GM12878 (cell line): ENCODE measurements at regions not wholly inside any gene's neighbourhood (a gene's known extent, or its start where the extent isn't known, plus 50 kb on each side); places are given as distances from the start of the nearest gene placed in this dataset.

Experiments used
- ATAC-seq: fragments of 200-7000 bp; cut with Tn5 transposase; 3 replicates; pipeline ENCODE4 v1.9.1; 2020; ENCODE audit warnings: mild to moderate bottlenecking, moderate library complexity
- BruUV-seq: library from RNA; stranded (reverse); fragments of 400-500 nt; replicated peaks from 2 replicates; lab custom pipeline; 2021; lab: Mats Ljungman, UMichigan
- CTCF ChIA-PET: fragments of 300-600 bp; sonication (Branson Sonifier 250); formaldehyde crosslinking; extraction: SDS; loops from one replicate; lab custom pipeline; 2021; ENCODE audit warnings: inconsistent platforms; lab: Yijun Ruan, JAX
- POLR2A ChIA-PET: fragments of 350-600 bp; formaldehyde crosslinking; extraction: SDS; loops from one replicate; lab custom pipeline; 2021; ENCODE audit warnings: inconsistent platforms; lab: Charles Lee
- RAD21 ChIA-PET: fragments of 300-600 bp; sonication (Branson Sonifier 250); formaldehyde crosslinking; loops from one replicate; lab custom pipeline; 2023; ENCODE audit warnings: antibody characterized with exemption; ENCODE audit not compliant: unreplicated experiment; lab: Charles Lee
- SMC1A ChIA-PET: fragments of 300-600 bp; sonication (Branson Sonifier 250); formaldehyde crosslinking; loops from one replicate; lab custom pipeline; 2023; ENCODE audit not compliant: unreplicated experiment, uncharacterized antibody; lab: Charles Lee
- DNase-seq: peaks from one replicate; pipeline ENCODE4 v3.0.0-alpha.2; 2011; ENCODE audit warnings: low read depth, low spot score
- FAIRE-seq: peaks from 3 replicates; lab custom pipeline; 2011; peaks lifted over from hg19 to GRCh38; lab: Jason Lieb, UNC
- H2AFZ ChIP-seq: 2 replicates; pipeline ENCODE4 v1.6.0; 2011; ENCODE audit warnings: low read depth, low read length, control low read depth; ENCODE audit not compliant: control insufficient read depth
- H3K27ac ChIP-seq: 2 replicates; pipeline ENCODE4 v1.5.1; 2011; ENCODE audit warnings: control low read depth; ENCODE audit not compliant: control insufficient read depth, insufficient read depth
- H3K27me3 ChIP-seq, 2 experiments: replicated peaks in 1 of 2; 2 replicates each; pipeline versions ENCODE4 v1.6.0 to v1.6.1; 2011; ENCODE audit warnings: low read length in 1 of 2; ENCODE audit not compliant: control insufficient read depth in 2 of 2, insufficient read depth in 2 of 2
- H3K36me3 ChIP-seq, 2 experiments: 2 replicates each; pipeline ENCODE4 v1.5.1; 2011; ENCODE audit warnings: low read length in 1 of 2; ENCODE audit not compliant: control insufficient read depth in 2 of 2, insufficient read depth in 2 of 2
- H3K4me1 ChIP-seq: 2 replicates; pipeline ENCODE4 v1.6.1; 2011; ENCODE audit warnings: mild to moderate bottlenecking, low read length, moderate library complexity, mixed read lengths; ENCODE audit not compliant: control insufficient read depth, insufficient read depth
- H3K4me2 ChIP-seq: 2 replicates; pipeline ENCODE4 v1.6.0; 2011; ENCODE audit warnings: control low read depth; ENCODE audit not compliant: control insufficient read depth, insufficient read depth
- H3K4me3 ChIP-seq: fragments of 200-600 bp; sonication (generic); 2 replicates; pipeline ENCODE4 v1.5.1; 2016
- H3K79me2 ChIP-seq: 2 replicates; pipeline ENCODE4 v1.6.0; 2011; ENCODE audit warnings: low read length; ENCODE audit not compliant: control insufficient read depth, insufficient read depth
- H3K9ac ChIP-seq: 2 replicates; pipeline ENCODE4 v1.8.0; 2011; ENCODE audit warnings: low read length, control low read depth, mixed read lengths; ENCODE audit not compliant: control insufficient read depth, insufficient read depth
- H3K9me3 ChIP-seq: replicated peaks from 3 replicates; pipeline ENCODE4 v1.5.1; 2011; ENCODE audit warnings: mild to moderate bottlenecking, low read length; ENCODE audit not compliant: control insufficient read depth, insufficient read depth
- H4K20me1 ChIP-seq: 2 replicates; pipeline ENCODE4 v1.6.0; 2011; ENCODE audit not compliant: control insufficient read depth, insufficient read depth
- BCL11A ChIP-seq: IDR thresholded peaks from 2 replicates; pipeline ENCODE4 v1.6.1; 2011; ENCODE audit warnings: low read depth, low read length
- MTA2 ChIP-seq: fragments of 450-650 bp; IDR thresholded peaks from 2 replicates; pipeline ENCODE4 v1.6.1; 2016; ENCODE audit warnings: low read depth, mild to moderate bottlenecking, moderate library complexity
- NFXL1 ChIP-seq: fragments of 450-650 bp; IDR thresholded peaks from 2 replicates; pipeline ENCODE4 v1.6.1; 2017; ENCODE audit warnings: antibody characterized with exemption, mild to moderate bottlenecking, borderline replicate concordance
- POLR2AphosphoS2 ChIP-seq: IDR thresholded peaks from 2 replicates; pipeline ENCODE4 v1.6.1; 2011; ENCODE audit warnings: low read depth, mild to moderate bottlenecking, low read length, improper control_type of control experiment, moderate library complexity
- RB1 ChIP-seq: fragments of 450-650 bp; formaldehyde crosslinking; IDR thresholded peaks from 2 replicates; pipeline ENCODE4 v1.6.1; 2017; ENCODE audit warnings: mild to moderate bottlenecking, borderline replicate concordance
- RCOR1 ChIP-seq: conservative IDR thresholded peaks from 2 replicates; pipeline ENCODE4 v1.6.1; 2012; ENCODE audit warnings: low read depth, low read length, improper control_type of control experiment
- SUPT20H ChIP-seq: IDR thresholded peaks from 2 replicates; pipeline ENCODE4 v1.6.1; 2011; ENCODE audit warnings: low read depth, mild to moderate bottlenecking, low read length, moderate library complexity, borderline replicate concordance; ENCODE audit not compliant: control insufficient read depth
- ZNF274 ChIP-seq: IDR thresholded peaks from one replicate; pipeline ENCODE4 v1.8.0; 2011; ENCODE audit not compliant: insufficient read length, insufficient read depth
- ZNF622 ChIP-seq: fragments of 450-650 bp; IDR thresholded peaks from 2 replicates; pipeline ENCODE4 v1.6.1; 2017; ENCODE audit warnings: mild to moderate bottlenecking, inconsistent platforms
- WGBS: methylation state at CpG from one replicate; pipeline ENCODE4 v1.1.6; 2016; ENCODE audit warnings: low lambda C conversion rate; ENCODE audit not compliant: insufficient replicate concordance, insufficient coverage; ENCODE audit errors: missing lambda C conversion rate; 5-methylcytosine and 5-hydroxymethylcytosine counted together
- in situ Hi-C: fragments of 300-500 bp; cut with MboI; formaldehyde crosslinking; loops from 9 replicates; pipeline ENCODE4 v1.14.3; 2018; ENCODE audit warnings: mixed read lengths
- intact Hi-C: fragments of 100-400 bp; cut with micrococcal nuclease; formaldehyde crosslinking; loops from one replicate; pipeline ENCODE4 v1.14.2; 2022; ENCODE audit not compliant: unreplicated experiment
- TF ChIP-seq, protein P1 (sequence below): IDR thresholded peaks from 2 replicates; pipeline ENCODE4 v1.6.1; 2012; ENCODE audit warnings: low read depth, low read length, improper control_type of control experiment
- TF ChIP-seq, protein P2 (sequence below): fragments of 450-650 bp; IDR thresholded peaks from 2 replicates; pipeline ENCODE4 v1.6.1; 2017; ENCODE audit warnings: mild to moderate bottlenecking, moderate library complexity
- TF ChIP-seq, protein P3 (sequence below): fragments of 450-650 bp; formaldehyde crosslinking; IDR thresholded peaks from 2 replicates; pipeline ENCODE4 v1.4.0; 2020; ENCODE audit warnings: mild to moderate bottlenecking, moderate library complexity

DNA sequence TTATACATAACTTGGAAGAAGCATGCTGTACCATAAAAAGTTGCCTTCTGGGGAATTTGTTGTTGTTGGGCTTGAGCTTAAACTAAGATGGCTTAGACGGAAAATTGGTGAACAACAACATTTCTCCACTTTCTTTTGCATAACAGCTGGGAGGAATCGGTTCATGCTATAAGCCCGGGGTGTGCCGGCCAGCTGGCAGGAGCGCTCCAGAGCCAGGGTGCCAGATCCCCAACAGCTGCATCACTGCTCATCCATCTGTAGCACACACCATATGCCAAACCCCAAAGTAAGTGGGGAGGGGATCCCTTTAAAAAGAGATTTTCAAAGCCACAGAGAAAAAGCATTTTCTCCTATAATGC is 419.5 kb upstream of the ARGLU1 start:
- ChIA-PET CTCF (no interaction called here), SMC1A (interaction anchor here (0.8 kb wide), 1 partner anchor 82 kb away, joined by 5 read pairs; no protein-coding TSS in a partner anchor), RAD21 (no interaction called here), POLR2A (no interaction called here)
- Histone ChIP-seq H3K36me3 (no peaks in the 10 kb centered on the region), H2AFZ (no peak overlapping the region), H3K27me3 (no peaks in the 10 kb centered on the region), H3K4me3 (no peak overlapping the region), H3K4me2 (no peak overlapping the region), H4K20me1 (no peaks in the 10 kb centered on the region), H3K27ac (no peak overlapping the region), H3K9me3 (no peaks in the 10 kb centered on the region), H3K9ac (no peak overlapping the region), H3K4me1 (no peaks in the 10 kb centered on the region), H3K79me2 (no peaks in the 10 kb centered on the region)
- no peak for DNase-seq
- intact Hi-C loops (no loop called here), in situ Hi-C loops (no loop called here)
- no peak for FAIRE-seq
- BruUV-seq, result no TSS peak
- ATAC-seq, result no peak
- 58% methylated on average over 5 of the region's 5 CpGs for WGBS
- TF ChIP-seq SUPT20H (no peak), ZNF274 (no peak), RCOR1 (no peak), RB1 (no peak), MTA2 (no peak), POLR2AphosphoS2 (no peak), ZNF622 (no peak), BCL11A (no peak), NFXL1 (no peak)
- TF ChIP-seq, protein P1, sequence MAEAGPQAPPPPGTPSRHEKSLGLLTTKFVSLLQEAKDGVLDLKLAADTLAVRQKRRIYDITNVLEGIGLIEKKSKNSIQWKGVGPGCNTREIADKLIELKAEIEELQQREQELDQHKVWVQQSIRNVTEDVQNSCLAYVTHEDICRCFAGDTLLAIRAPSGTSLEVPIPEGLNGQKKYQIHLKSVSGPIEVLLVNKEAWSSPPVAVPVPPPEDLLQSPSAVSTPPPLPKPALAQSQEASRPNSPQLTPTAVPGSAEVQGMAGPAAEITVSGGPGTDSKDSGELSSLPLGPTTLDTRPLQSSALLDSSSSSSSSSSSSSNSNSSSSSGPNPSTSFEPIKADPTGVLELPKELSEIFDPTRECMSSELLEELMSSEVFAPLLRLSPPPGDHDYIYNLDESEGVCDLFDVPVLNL, result no peak
- TF ChIP-seq, protein P2, sequence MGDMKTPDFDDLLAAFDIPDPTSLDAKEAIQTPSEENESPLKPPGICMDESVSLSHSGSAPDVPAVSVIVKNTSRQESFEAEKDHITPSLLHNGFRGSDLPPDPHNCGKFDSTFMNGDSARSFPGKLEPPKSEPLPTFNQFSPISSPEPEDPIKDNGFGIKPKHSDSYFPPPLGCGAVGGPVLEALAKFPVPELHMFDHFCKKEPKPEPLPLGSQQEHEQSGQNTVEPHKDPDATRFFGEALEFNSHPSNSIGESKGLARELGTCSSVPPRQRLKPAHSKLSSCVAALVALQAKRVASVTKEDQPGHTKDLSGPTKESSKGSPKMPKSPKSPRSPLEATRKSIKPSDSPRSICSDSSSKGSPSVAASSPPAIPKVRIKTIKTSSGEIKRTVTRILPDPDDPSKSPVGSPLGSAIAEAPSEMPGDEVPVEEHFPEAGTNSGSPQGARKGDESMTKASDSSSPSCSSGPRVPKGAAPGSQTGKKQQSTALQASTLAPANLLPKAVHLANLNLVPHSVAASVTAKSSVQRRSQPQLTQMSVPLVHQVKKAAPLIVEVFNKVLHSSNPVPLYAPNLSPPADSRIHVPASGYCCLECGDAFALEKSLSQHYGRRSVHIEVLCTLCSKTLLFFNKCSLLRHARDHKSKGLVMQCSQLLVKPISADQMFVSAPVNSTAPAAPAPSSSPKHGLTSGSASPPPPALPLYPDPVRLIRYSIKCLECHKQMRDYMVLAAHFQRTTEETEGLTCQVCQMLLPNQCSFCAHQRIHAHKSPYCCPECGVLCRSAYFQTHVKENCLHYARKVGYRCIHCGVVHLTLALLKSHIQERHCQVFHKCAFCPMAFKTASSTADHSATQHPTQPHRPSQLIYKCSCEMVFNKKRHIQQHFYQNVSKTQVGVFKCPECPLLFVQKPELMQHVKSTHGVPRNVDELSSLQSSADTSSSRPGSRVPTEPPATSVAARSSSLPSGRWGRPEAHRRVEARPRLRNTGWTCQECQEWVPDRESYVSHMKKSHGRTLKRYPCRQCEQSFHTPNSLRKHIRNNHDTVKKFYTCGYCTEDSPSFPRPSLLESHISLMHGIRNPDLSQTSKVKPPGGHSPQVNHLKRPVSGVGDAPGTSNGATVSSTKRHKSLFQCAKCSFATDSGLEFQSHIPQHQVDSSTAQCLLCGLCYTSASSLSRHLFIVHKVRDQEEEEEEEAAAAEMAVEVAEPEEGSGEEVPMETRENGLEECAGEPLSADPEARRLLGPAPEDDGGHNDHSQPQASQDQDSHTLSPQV, result no peak
- TF ChIP-seq, protein P3, sequence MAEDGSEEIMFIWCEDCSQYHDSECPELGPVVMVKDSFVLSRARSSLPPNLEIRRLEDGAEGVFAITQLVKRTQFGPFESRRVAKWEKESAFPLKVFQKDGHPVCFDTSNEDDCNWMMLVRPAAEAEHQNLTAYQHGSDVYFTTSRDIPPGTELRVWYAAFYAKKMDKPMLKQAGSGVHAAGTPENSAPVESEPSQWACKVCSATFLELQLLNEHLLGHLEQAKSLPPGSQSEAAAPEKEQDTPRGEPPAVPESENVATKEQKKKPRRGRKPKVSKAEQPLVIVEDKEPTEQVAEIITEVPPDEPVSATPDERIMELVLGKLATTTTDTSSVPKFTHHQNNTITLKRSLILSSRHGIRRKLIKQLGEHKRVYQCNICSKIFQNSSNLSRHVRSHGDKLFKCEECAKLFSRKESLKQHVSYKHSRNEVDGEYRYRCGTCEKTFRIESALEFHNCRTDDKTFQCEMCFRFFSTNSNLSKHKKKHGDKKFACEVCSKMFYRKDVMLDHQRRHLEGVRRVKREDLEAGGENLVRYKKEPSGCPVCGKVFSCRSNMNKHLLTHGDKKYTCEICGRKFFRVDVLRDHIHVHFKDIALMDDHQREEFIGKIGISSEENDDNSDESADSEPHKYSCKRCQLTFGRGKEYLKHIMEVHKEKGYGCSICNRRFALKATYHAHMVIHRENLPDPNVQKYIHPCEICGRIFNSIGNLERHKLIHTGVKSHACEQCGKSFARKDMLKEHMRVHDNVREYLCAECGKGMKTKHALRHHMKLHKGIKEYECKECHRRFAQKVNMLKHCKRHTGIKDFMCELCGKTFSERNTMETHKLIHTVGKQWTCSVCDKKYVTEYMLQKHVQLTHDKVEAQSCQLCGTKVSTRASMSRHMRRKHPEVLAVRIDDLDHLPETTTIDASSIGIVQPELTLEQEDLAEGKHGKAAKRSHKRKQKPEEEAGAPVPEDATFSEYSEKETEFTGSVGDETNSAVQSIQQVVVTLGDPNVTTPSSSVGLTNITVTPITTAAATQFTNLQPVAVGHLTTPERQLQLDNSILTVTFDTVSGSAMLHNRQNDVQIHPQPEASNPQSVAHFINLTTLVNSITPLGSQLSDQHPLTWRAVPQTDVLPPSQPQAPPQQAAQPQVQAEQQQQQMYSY (CRISPR knock-in tag), result no peak
